ENCODE measurements at regions not wholly inside any gene's neighbourhood (a gene's known extent, or its start where the extent isn't known, plus 50 kb on each side); places are given as distances from the start of the nearest gene placed in this dataset.

DNA sequence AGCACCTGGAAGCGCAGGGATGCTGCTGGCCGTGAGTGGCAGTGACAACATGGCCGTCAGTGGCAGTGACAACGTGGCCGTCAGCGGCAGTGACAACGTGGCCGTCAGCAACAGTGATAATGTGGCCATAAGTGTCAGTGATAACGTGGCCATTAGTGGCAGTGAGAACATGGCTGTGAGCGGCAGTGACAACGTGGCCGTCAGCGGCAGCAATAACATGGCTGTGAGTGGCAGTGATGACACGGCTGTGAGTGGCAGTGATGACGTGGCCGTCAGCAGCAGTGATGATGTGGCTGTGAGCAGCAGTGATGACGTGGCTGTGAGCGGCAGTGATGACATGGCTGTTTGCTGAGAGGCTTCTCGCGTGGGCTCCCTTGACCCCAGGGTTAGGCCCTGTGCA lies 169.8 kb downstream of the ERMARD start:
- H3K36me3 ChIP-seq (ENCODE audit: insufficient read depth, low read length, poor library complexity, severe bottlenecking), result no peaks in the 10 kb centered on the region
- intact Hi-C loops (cut with micrococcal nuclease; ENCODE audit: unreplicated experiment), result no loop called here
- H3K27ac ChIP-seq (ENCODE audit: low read depth, low read length, poor library complexity, severe bottlenecking), result no peak overlapping the region
- BruUV-seq (replicated peaks), result no TSS peak
- H3K4me1 ChIP-seq (ENCODE audit: insufficient read depth, low read length, poor library complexity, severe bottlenecking), result no peaks in the 10 kb centered on the region
- ChIA-PET POLR2A (ENCODE audit: low non-redundant PET) (no interaction called here), CTCF (no interaction called here)
- no peaks in the 10 kb centered on the region for H3K9me3 ChIP-seq (ENCODE audit: low read depth, low read length, poor library complexity, severe bottlenecking)
- no peaks in the 10 kb centered on the region for H3K27me3 ChIP-seq (replicated peaks; ENCODE audit: insufficient read depth, low read depth, low read length, poor library complexity)
- H3K4me3 ChIP-seq (ENCODE audit: low read depth, low read length, poor library complexity, severe bottlenecking), result no peak overlapping the region
- no peak for DNase-seq (ENCODE audit: low spot score)
- TF ChIP-seq, protein P1, sequence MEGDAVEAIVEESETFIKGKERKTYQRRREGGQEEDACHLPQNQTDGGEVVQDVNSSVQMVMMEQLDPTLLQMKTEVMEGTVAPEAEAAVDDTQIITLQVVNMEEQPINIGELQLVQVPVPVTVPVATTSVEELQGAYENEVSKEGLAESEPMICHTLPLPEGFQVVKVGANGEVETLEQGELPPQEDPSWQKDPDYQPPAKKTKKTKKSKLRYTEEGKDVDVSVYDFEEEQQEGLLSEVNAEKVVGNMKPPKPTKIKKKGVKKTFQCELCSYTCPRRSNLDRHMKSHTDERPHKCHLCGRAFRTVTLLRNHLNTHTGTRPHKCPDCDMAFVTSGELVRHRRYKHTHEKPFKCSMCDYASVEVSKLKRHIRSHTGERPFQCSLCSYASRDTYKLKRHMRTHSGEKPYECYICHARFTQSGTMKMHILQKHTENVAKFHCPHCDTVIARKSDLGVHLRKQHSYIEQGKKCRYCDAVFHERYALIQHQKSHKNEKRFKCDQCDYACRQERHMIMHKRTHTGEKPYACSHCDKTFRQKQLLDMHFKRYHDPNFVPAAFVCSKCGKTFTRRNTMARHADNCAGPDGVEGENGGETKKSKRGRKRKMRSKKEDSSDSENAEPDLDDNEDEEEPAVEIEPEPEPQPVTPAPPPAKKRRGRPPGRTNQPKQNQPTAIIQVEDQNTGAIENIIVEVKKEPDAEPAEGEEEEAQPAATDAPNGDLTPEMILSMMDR (conservative IDR thresholded peaks at IDR 0.05; ENCODE audit: low read depth, low read length), result no peak
- TF ChIP-seq EZH2 (IDR thresholded peaks at IDR 0.05; ENCODE audit: borderline replicate concordance, low read depth, low read length, poor library complexity, severe bottlenecking), result no peak

DNA sequence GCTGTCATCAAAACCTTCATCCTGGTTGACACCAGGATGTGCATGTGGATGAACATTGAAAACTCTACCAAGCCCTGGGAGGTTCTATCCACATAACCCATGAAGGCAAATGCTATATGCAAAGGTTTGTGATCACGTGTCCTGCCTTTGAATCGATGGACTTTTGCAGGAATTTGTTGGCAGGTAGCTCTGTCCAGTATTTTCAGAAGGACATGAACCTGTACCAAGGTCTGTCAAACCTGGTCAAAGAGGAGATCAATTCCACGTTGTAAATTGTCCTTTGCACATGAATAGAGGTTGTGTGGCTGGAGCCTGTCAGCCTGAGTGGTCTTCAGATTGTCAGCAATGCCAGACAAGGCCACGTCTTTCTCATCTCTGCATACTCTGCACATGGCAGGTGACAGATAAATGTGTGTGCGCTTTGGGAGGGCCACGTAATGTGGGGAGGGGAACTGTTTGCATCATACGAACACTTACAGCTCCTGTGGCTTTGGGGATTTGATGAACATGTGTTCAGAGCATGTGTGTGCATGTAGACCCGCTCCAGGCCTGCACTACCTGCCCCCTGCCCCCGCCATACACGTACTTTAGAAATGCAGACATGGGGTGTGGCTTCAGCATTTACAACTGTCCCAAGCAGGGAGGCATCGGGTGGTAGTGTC lies 169.1 kb downstream of the ERMARD start:
- BruUV-seq (replicated peaks), result no TSS peak
- no peaks in the 10 kb centered on the region for H3K36me3 ChIP-seq (ENCODE audit: insufficient read depth, low read length, poor library complexity, severe bottlenecking)
- no peaks in the 10 kb centered on the region for H3K27me3 ChIP-seq (replicated peaks; ENCODE audit: insufficient read depth, low read depth, low read length, poor library complexity)
- no peak for TF ChIP-seq EZH2 (IDR thresholded peaks at IDR 0.05; ENCODE audit: borderline replicate concordance, low read depth, low read length, poor library complexity, severe bottlenecking)
- TF ChIP-seq, protein P1 (conservative IDR thresholded peaks at IDR 0.05; ENCODE audit: low read depth, low read length), result no peak
- intact Hi-C loops (cut with micrococcal nuclease; ENCODE audit: unreplicated experiment), result no loop called here
- no peak overlapping the region for H3K27ac ChIP-seq (ENCODE audit: low read depth, low read length, poor library complexity, severe bottlenecking)
- no peak for DNase-seq (ENCODE audit: low spot score)
- H3K4me1 ChIP-seq (ENCODE audit: insufficient read depth, low read length, poor library complexity, severe bottlenecking), result no peaks in the 10 kb centered on the region
- H3K4me3 ChIP-seq (ENCODE audit: low read depth, low read length, poor library complexity, severe bottlenecking), result no peak overlapping the region
- no peaks in the 10 kb centered on the region for H3K9me3 ChIP-seq (ENCODE audit: low read depth, low read length, poor library complexity, severe bottlenecking)
- POLR2A ChIA-PET (ENCODE audit: low non-redundant PET), result no interaction called here
- CTCF ChIA-PET, result no interaction called here

DNA sequence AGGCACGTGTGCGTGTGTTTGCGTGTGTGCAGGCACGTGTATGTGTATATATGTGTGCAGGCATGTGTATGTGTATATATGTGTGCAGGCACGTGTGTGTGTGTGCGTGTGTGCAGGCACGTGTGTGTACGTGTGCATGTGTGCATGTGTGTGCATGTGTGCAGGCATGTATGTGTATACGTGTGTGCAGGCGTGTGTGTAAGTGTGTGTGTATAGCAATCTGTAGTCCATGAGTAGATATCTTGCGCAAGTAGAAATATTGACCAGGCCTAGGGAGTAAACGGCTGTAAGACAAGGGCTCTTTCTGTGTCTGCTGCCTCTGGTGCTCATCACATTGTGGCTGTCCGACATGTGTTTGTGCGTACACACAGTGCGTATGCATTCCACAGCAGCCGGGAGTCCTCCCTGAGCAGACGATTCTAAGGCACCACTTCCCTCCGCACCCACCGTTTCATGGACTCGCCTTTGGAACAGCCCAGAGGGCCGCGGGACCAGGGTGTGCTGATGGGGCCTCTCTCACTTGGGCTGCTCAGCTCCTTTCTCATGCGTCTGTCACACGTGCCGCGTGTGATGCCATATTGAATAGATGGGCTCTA lies 167.6 kb downstream of the ERMARD start:
- TF ChIP-seq, protein P1 (conservative IDR thresholded peaks at IDR 0.05; ENCODE audit: low read depth, low read length), result no peak
- TF ChIP-seq EZH2 (IDR thresholded peaks at IDR 0.05; ENCODE audit: borderline replicate concordance, low read depth, low read length, poor library complexity, severe bottlenecking), result no peak
- ChIA-PET POLR2A (ENCODE audit: low non-redundant PET) (no interaction called here), CTCF (no interaction called here)
- Histone ChIP-seq H3K9me3 (ENCODE audit: low read depth, low read length, poor library complexity, severe bottlenecking) (no peaks in the 10 kb centered on the region), H3K27me3 (replicated peaks; ENCODE audit: insufficient read depth, low read depth, low read length, poor library complexity) (no peaks in the 10 kb centered on the region), H3K27ac (ENCODE audit: low read depth, low read length, poor library complexity, severe bottlenecking) (no peak overlapping the region), H3K36me3 (ENCODE audit: insufficient read depth, low read length, poor library complexity, severe bottlenecking) (no peaks in the 10 kb centered on the region), H3K4me1 (ENCODE audit: insufficient read depth, low read length, poor library complexity, severe bottlenecking) (no peaks in the 10 kb centered on the region), H3K4me3 (ENCODE audit: low read depth, low read length, poor library complexity, severe bottlenecking) (no peak overlapping the region)
- no peak for DNase-seq (ENCODE audit: low spot score)
- intact Hi-C loops (cut with micrococcal nuclease; ENCODE audit: unreplicated experiment), result no loop called here
- BruUV-seq (replicated peaks), result no TSS peak
